ENCODE measurements at regions not wholly inside any gene's neighbourhood (a gene's known extent, or its start where the extent isn't known, plus 50 kb on each side); places are given as distances from the start of the nearest gene placed in this dataset.

- TF ChIP-seq POLR2A (IDR thresholded peaks at IDR 0.05) (no peak), CTCF (IDR thresholded peaks at IDR 0.05 in 8 of 11, conservative IDR thresholded peaks at IDR 0.05 in 3 of 11) (no peak)
Observed at GRCh38 chr1:34341896-34342295, 165.2 kb downstream of the C1orf94 start.
